A673 (cell line): ENCODE measurements at regions not wholly inside any gene's neighbourhood (a gene's known extent, or its start where the extent isn't known, plus 50 kb on each side); places are given as distances from the start of the nearest gene placed in this dataset.

Source experiments
- BruUV-seq: library from RNA; stranded (reverse); fragments of 400-500 nt; replicated peaks from 2 replicates; lab custom pipeline; 2021; lab: Mats Ljungman, UMichigan
- CTCF ChIA-PET: fragments of 300-600 bp; sonication (Branson Sonifier 250); formaldehyde crosslinking; loops from one replicate; lab custom pipeline; 2022; ENCODE audit warnings: antibody characterized with exemption; lab: Charles Lee
- POLR2A ChIA-PET: fragments of 300-600 bp; sonication (Branson Sonifier 250); formaldehyde crosslinking; loops from one replicate; lab custom pipeline; 2022; ENCODE audit warnings: antibody characterized with exemption; ENCODE audit not compliant: low non-redundant PET; lab: Charles Lee
- DNase-seq: peaks from one replicate; pipeline ENCODE4 v3.0.0-alpha.2; 2015; ENCODE audit warnings: low spot score
- H3K27ac ChIP-seq: fragments of 200-600 bp; sonication (generic); 2 replicates; pipeline ENCODE4 v1.5.1; 2016; ENCODE audit warnings: mixed run types, low read depth, mild to moderate bottlenecking, mixed read lengths, antibody characterized with exemption, low read length; ENCODE audit not compliant: poor library complexity, severe bottlenecking
- H3K27me3 ChIP-seq: fragments of 200-600 bp; sonication (generic); replicated peaks from 2 replicates; pipeline ENCODE4 v1.6.1; 2017; ENCODE audit warnings: mixed run types, low read depth, mild to moderate bottlenecking, mixed read lengths, antibody characterized with exemption, low read length; ENCODE audit not compliant: insufficient read depth, poor library complexity
- H3K36me3 ChIP-seq: fragments of 200-600 bp; sonication (generic); 2 replicates; pipeline ENCODE4 v1.6.1; 2016; ENCODE audit warnings: mixed run types, mild to moderate bottlenecking, mixed read lengths, antibody characterized with exemption, low read length; ENCODE audit not compliant: insufficient read depth, poor library complexity, severe bottlenecking
- H3K4me1 ChIP-seq: fragments of 200-600 bp; sonication (generic); 2 replicates; pipeline ENCODE4 v1.6.1; 2017; ENCODE audit warnings: mixed run types, mild to moderate bottlenecking, mixed read lengths, antibody characterized with exemption, low read length; ENCODE audit not compliant: insufficient read depth, poor library complexity, severe bottlenecking
- H3K4me3 ChIP-seq: fragments of 200-600 bp; sonication (generic); 2 replicates; pipeline ENCODE4 v1.5.1; 2016; ENCODE audit warnings: low read depth, mixed run types, mild to moderate bottlenecking, mixed read lengths, low read length; ENCODE audit not compliant: poor library complexity, severe bottlenecking
- H3K9me3 ChIP-seq: fragments of 200-600 bp; sonication (generic); 2 replicates; pipeline ENCODE4 v1.6.1; 2016; ENCODE audit warnings: mixed run types, low read depth, mild to moderate bottlenecking, mixed read lengths, antibody characterized with exemption, low read length; ENCODE audit not compliant: poor library complexity, severe bottlenecking
- CTCF ChIP-seq: fragments of 300-800, 200-600 bp; sonication (generic); conservative IDR thresholded peaks from 2 replicates; pipeline ENCODE4 v1.5.1; 2017; ENCODE audit warnings: low read depth, mild to moderate bottlenecking, antibody characterized with exemption, low read length, moderate library complexity, mixed read lengths
- EZH2 ChIP-seq: fragments of 200-600 bp; sonication (generic); IDR thresholded peaks from 2 replicates; pipeline ENCODE4 v1.6.1; 2017; ENCODE audit warnings: borderline replicate concordance, low read depth, mild to moderate bottlenecking, mixed read lengths, antibody characterized with exemption, low read length; ENCODE audit not compliant: poor library complexity, severe bottlenecking
- intact Hi-C: fragments of 100-400 bp; cut with micrococcal nuclease; formaldehyde crosslinking; loops from one replicate; pipeline ENCODE4 v1.10.0; 2022; ENCODE audit not compliant: unreplicated experiment

DNA sequence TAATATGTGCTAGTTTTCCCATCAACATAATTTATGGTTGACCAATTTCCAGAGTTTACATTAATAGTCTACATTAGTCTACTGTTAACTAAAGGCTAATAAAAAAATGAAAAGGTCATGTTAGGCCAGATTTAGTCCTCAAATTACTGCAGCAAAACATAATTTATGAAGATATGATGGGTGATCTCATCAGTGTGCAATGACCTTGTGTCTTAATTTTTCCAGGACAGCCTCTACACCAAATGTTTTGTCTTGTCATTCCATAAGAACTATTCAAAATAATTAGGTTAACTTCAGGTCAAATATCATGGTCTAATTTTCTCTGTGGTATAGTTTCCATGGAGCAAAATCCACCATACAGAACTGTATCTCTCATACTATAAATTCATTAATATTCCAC lies 234.2 kb downstream of the COL12A1 start:
- no peak overlapping the region for H3K4me3 ChIP-seq
- no peaks in the 10 kb centered on the region for H3K27me3 ChIP-seq
- no peaks in the 10 kb centered on the region for H3K9me3 ChIP-seq
- no peak for DNase-seq
- intact Hi-C loops, result no loop called here
- no peaks in the 10 kb centered on the region for H3K4me1 ChIP-seq
- no peak for TF ChIP-seq CTCF
- TF ChIP-seq EZH2, result no peak
- CTCF ChIA-PET, result no interaction called here
- no peaks in the 10 kb centered on the region for H3K36me3 ChIP-seq
- H3K27ac ChIP-seq, result no peak overlapping the region
- POLR2A ChIA-PET, result no interaction called here
- BruUV-seq, result no TSS peak

GRCh38 chr6:74969591-74970267 lies 236.1 kb downstream of the COL12A1 start:
- intact Hi-C loops, result no loop called here
- BruUV-seq, result no TSS peak
- no peak for DNase-seq
- no peaks in the 10 kb centered on the region for H3K9me3 ChIP-seq
- H3K27me3 ChIP-seq, result no peaks in the 10 kb centered on the region
- ChIA-PET CTCF (no interaction called here), POLR2A (no interaction called here)
- H3K4me1 ChIP-seq, result no peaks in the 10 kb centered on the region
- TF ChIP-seq EZH2 (no peak), CTCF (no peak)
- no peaks in the 10 kb centered on the region for H3K36me3 ChIP-seq
- no peak overlapping the region for H3K4me3 ChIP-seq
- H3K27ac ChIP-seq, result no peak overlapping the region

GRCh38 chr6:74967821-74968220 lies 238.0 kb downstream of the COL12A1 start:
- CTCF ChIA-PET, result no interaction called here
- intact Hi-C loops, result no loop called here
- Histone ChIP-seq H3K36me3 (no peaks in the 10 kb centered on the region), H3K27ac (no peak overlapping the region), H3K9me3 (no peaks in the 10 kb centered on the region), H3K4me1 (no peaks in the 10 kb centered on the region), H3K27me3 (no peaks in the 10 kb centered on the region), H3K4me3 (no peak overlapping the region)
- POLR2A ChIA-PET, result no interaction called here
- no peak for TF ChIP-seq CTCF
- no TSS peak for BruUV-seq
- DNase-seq, result no peak
